HCT116 (cell line): ENCODE measurements at regions not wholly inside any gene's neighbourhood (a gene's known extent, or its start where the extent isn't known, plus 50 kb on each side); places are given as distances from the start of the nearest gene placed in this dataset.

Source experiments
- CEBPB ChIP-seq: IDR thresholded peaks from 2 replicates; pipeline ENCODE4 v1.6.1; 2012; ENCODE audit warnings: low read depth
- ELF1 ChIP-seq: IDR thresholded peaks from 2 replicates; pipeline ENCODE4 v1.6.1; 2012; ENCODE audit warnings: low read depth, borderline replicate concordance
- EZH2 ChIP-seq: fragments of 200-600 bp; sonication (generic); IDR thresholded peaks from 2 replicates; pipeline ENCODE4 v1.6.1; 2017; ENCODE audit warnings: antibody characterized with exemption, mixed run types
- EZH2phosphoT487 ChIP-seq: fragments of 200-600 bp; IDR thresholded peaks from 2 replicates; pipeline ENCODE4 v1.6.1; 2018; ENCODE audit warnings: antibody characterized with exemption, borderline replicate concordance
- POLR2A ChIP-seq: IDR thresholded peaks from 2 replicates; pipeline ENCODE4 v1.7.0; 2011; ENCODE audit warnings: borderline replicate concordance; ENCODE audit not compliant: insufficient read depth, insufficient read length; ENCODE audit errors: extremely low read depth
- SIN3A ChIP-seq: IDR thresholded peaks from 2 replicates; pipeline ENCODE4 v1.6.1; 2012; ENCODE audit warnings: low read depth
- YY1 ChIP-seq: IDR thresholded peaks from 2 replicates; pipeline ENCODE4 v1.6.1; 2011; ENCODE audit warnings: low read length, low read depth, moderate library complexity, mild to moderate bottlenecking; ENCODE audit not compliant: insufficient replicate concordance; ENCODE audit errors: extremely low read depth
- ZNF274 ChIP-seq: fragments of 200-500 bp; sonication (Bioruptor generic); IDR thresholded peaks from 2 replicates; pipeline ENCODE4 v1.6.1; 2014; ENCODE audit warnings: mild to moderate bottlenecking, low read depth, low read length, inconsistent platforms
- TF ChIP-seq, protein P1 (sequence below), 3 experiments: fragments of 200-600 bp in 1 of 3; sonication (generic) in 1 of 3; IDR thresholded peaks in 2 of 3; conservative IDR thresholded peaks in 1 of 3; 2 replicates each; pipeline ENCODE4 v1.5.1; 2012 to 2017; ENCODE audit warnings: low read depth in 2 of 3, low read length in 2 of 3, antibody characterized with exemption in 1 of 3, borderline replicate concordance in 1 of 3, control low read depth in 1 of 3, mild to moderate bottlenecking in 1 of 3, mixed read lengths in 1 of 3, mixed run types in 1 of 3, moderate library complexity in 1 of 3; ENCODE audit not compliant: insufficient read depth in 1 of 3
- TF ChIP-seq, protein P2 (sequence below): IDR thresholded peaks from 2 replicates; pipeline ENCODE4 v1.6.1; 2012; ENCODE audit warnings: low read depth
- TF ChIP-seq, protein P3 (sequence below): IDR thresholded peaks from 2 replicates; pipeline ENCODE4 v1.6.1; 2012

DNA sequence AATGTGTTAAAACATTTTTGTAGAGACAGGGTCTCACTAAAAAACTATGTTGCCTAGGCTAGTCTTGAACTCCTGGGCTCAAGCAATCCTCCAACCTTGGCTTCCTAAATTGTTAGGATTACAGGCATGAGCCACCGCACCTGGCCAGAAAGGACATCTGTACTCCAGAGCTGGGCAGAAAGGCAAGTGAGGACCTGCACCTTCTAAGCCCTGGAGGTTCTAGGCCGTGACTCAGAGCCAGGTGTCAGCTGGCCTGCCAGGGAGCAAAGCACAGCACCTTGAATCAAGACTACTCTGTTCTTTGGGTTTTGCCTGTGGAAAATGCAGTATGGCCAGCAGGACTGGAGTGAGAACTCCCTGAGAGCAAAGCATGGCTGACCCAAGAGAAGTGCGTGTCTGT is 396.5 kb downstream of the ADRA2A start:
- TF ChIP-seq, protein P1, sequence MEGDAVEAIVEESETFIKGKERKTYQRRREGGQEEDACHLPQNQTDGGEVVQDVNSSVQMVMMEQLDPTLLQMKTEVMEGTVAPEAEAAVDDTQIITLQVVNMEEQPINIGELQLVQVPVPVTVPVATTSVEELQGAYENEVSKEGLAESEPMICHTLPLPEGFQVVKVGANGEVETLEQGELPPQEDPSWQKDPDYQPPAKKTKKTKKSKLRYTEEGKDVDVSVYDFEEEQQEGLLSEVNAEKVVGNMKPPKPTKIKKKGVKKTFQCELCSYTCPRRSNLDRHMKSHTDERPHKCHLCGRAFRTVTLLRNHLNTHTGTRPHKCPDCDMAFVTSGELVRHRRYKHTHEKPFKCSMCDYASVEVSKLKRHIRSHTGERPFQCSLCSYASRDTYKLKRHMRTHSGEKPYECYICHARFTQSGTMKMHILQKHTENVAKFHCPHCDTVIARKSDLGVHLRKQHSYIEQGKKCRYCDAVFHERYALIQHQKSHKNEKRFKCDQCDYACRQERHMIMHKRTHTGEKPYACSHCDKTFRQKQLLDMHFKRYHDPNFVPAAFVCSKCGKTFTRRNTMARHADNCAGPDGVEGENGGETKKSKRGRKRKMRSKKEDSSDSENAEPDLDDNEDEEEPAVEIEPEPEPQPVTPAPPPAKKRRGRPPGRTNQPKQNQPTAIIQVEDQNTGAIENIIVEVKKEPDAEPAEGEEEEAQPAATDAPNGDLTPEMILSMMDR (IDR thresholded peaks at IDR 0.05 in 2 of 3, conservative IDR thresholded peaks at IDR 0.05 in 1 of 3; ENCODE audit: borderline replicate concordance in 1 of 3, insufficient read depth in 1 of 3, low read depth in 2 of 3, low read length in 2 of 3), result no peak
- TF ChIP-seq ELF1, result no peak
- TF ChIP-seq SIN3A, result no peak
- no peak for TF ChIP-seq ZNF274
- TF ChIP-seq POLR2A, result no peak
- TF ChIP-seq, protein P2, sequence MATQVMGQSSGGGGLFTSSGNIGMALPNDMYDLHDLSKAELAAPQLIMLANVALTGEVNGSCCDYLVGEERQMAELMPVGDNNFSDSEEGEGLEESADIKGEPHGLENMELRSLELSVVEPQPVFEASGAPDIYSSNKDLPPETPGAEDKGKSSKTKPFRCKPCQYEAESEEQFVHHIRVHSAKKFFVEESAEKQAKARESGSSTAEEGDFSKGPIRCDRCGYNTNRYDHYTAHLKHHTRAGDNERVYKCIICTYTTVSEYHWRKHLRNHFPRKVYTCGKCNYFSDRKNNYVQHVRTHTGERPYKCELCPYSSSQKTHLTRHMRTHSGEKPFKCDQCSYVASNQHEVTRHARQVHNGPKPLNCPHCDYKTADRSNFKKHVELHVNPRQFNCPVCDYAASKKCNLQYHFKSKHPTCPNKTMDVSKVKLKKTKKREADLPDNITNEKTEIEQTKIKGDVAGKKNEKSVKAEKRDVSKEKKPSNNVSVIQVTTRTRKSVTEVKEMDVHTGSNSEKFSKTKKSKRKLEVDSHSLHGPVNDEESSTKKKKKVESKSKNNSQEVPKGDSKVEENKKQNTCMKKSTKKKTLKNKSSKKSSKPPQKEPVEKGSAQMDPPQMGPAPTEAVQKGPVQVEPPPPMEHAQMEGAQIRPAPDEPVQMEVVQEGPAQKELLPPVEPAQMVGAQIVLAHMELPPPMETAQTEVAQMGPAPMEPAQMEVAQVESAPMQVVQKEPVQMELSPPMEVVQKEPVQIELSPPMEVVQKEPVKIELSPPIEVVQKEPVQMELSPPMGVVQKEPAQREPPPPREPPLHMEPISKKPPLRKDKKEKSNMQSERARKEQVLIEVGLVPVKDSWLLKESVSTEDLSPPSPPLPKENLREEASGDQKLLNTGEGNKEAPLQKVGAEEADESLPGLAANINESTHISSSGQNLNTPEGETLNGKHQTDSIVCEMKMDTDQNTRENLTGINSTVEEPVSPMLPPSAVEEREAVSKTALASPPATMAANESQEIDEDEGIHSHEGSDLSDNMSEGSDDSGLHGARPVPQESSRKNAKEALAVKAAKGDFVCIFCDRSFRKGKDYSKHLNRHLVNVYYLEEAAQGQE, result no peak
- no peak for TF ChIP-seq EZH2
- no peak for TF ChIP-seq CEBPB
- TF ChIP-seq, protein P3, sequence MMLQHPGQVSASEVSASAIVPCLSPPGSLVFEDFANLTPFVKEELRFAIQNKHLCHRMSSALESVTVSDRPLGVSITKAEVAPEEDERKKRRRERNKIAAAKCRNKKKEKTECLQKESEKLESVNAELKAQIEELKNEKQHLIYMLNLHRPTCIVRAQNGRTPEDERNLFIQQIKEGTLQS, result no peak
- no peak for TF ChIP-seq EZH2phosphoT487
- TF ChIP-seq YY1, result no peak
